Sciatic nerve (tissue), 2 donors: ENCODE measurements at regions not wholly inside any gene's neighbourhood (a gene's known extent, or its start where the extent isn't known, plus 50 kb on each side); places are given as distances from the start of the nearest gene placed in this dataset.
A peak's percentile ranks its signal among the peaks of the same experiment; 100 is the strongest.
"Not testable (repeated sequence)": the region's sequence is repeated elsewhere in the genome, so short reads cannot be mapped to it uniquely, and the experiment has no call there.

Experiments used
- ATAC-seq: fragments of 200-7000 bp; cut with Tn5 transposase; one replicate; pipeline ENCODE4 v1.9.1; 2020; ENCODE audit warnings: mild to moderate bottlenecking, moderate library complexity
- DNase-seq: peaks from one replicate; pipeline ENCODE4 v3.0.0-alpha.2; 2020; ENCODE audit warnings: low spot score
- intact Hi-C: fragments of 100-400 bp; cut with DNase I; formaldehyde crosslinking; loops from one replicate; pipeline ENCODE4 v1.14.2; 2022
- donor health status: DM: no; HTN: no; CAD: no.
- donor health status: DM: no; HTN: no; CAD: no.

- ATAC-seq (no peak), DNase-seq (no peak)
- intact Hi-C loops = no loop called here
Measured at GRCh38 chr14:35174342-35174741, 52.0 kb downstream of the PRORP start.

DNA sequence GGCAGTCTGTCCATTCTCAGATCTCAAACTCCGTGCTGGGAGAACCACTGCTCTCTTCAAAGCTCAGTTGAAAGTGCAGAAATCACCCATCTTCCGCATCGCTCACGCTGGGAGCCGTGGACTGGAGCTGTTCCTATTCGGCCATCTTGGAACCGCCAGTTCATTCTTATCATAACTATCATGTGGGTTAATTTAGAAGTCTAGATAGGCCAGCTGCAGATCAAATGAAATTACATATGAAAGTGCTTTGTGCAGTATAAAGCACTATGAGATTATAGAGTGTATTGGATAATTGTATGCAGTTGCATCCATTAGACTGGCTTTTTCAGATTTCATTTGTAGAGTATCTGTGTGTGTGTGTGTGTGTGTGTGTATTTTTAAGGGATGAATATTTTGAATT lies 57.8 kb downstream of the PRORP start:
- intact Hi-C loops = loop anchor here (1.0 kb wide), 1 partner anchor 18 kb away; no protein-coding TSS in a partner anchor
- ATAC-seq = no peak
- no peak for DNase-seq

DNA sequence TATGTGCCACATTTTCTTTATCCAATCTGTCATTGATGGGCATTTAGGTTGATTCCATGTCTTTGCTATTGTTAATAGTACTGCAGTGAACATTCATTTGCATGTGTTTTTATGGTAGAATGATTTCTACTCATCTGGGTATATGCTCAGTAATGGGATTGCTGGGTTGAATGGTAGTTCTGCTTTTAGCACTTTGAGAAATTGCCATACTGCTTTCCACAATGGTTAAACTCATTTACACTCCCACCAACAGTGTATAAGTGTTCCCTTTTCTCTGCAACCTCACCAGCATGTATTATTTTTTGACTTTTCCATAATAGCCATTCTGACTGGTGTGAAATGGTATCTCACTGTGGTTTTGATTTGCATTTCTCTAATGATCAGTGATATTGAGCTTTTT lies 62.5 kb downstream of the PRORP start:
- intact Hi-C loops, ATAC-seq, DNase-seq: not testable (repeated sequence)

GRCh38 chr14:35189422-35189821 lies 67.1 kb downstream of the PRORP start:
- no peak for DNase-seq
- intact Hi-C loops = no loop called here
- no peak for ATAC-seq

GRCh38 chr14:35193161-35193560 lies 70.8 kb downstream of the PRORP start:
- no peak for ATAC-seq
- DNase-seq = no peak
- intact Hi-C loops = no loop called here

- DNase-seq, intact Hi-C loops, ATAC-seq: not testable (repeated sequence)
Measured at GRCh38 chr14:35194183-35194582, 71.8 kb downstream of the PRORP start.

DNA sequence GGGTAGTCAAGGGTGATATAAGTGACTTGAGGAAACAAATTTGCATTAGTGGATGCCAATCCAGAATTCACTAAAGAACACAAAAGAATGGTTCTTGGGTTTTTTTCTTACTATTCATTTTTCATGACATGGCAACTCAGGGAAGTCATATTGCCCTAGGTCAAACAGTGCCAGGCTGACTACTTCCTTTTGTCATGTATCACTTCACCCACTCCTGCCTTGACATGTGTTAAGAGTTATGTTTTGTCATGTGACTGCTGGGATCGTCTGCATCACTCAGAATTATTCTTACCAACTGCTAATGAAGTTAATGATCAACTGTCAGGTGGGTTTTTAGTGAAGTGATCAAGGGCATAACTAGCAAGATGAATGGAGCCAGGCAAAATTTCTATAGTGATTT lies 74.2 kb downstream of the PRORP start:
- no peak for DNase-seq
- ATAC-seq = no peak
- intact Hi-C loops = no loop called here

DNA sequence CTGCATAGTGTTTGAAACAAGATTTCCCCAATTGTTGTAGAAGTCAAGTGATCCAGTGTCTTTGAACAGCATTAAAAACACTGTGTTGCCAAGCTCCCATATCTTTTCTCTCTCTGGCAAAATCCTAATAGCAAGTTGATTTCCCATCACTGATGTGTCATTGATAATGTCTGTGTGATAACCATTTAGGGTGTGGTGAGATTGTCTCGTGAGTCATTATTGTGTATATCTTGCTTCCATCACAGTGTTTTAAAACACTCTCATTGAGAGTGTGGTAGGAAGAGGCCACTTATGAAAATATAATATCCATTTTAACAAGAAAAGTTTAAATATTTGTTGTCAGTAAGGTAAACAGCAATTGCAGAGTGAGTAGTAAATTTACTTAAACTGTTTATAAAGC lies 74.7 kb downstream of the PRORP start:
- no peak for DNase-seq
- ATAC-seq = no peak

DNA sequence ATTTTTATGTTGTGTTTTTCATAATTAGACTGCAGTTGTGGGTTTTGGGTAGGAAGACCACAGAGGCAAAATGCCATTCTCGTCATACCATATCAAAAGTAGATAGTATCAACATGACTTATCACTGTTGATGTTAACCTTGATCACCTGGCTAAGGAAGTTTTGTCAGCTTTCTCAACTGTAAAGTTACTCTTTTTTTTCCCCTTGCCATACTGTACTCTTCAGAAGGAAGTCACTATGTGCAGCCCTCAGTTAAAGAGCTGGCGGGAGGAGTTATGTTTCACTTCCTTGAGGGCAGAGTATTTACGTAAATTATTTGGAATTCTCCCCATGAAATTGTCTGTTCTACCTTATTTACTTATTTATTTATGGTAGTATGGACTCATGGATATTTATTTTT lies 78.7 kb downstream of the PRORP start:
- intact Hi-C loops = no loop called here
- DNase-seq (no peak), ATAC-seq (no peak)

More for the DNA sequence above, 74.7 kb downstream of the PRORP start:
- intact Hi-C loops = no loop called here

GRCh38 chr14:35202195-35202594 lies 79.8 kb downstream of the PRORP start:
- DNase-seq (no peak), ATAC-seq (no peak)
- intact Hi-C loops = no loop called here

DNA sequence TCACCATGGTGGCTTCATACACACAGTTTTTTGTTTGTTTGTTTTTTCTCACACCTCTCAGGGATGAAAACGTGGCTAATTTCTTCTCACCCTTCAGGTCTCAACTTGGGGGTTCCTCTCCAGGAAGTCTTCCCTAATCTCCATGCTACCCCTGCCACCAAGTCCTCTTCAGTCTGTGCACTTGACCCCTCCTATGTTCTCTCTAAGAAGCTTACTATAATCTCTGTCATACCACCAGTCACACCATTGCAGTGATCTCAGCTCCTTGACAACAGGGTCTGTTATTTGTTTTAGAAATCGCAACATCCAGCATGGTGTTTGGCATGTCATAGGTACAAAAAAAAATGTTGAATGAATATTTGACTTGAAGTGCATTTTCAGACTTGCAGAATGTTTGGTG lies 83.4 kb downstream of the PRORP start:
- DNase-seq (no peak), ATAC-seq (no peak)
- intact Hi-C loops = no loop called here

DNA sequence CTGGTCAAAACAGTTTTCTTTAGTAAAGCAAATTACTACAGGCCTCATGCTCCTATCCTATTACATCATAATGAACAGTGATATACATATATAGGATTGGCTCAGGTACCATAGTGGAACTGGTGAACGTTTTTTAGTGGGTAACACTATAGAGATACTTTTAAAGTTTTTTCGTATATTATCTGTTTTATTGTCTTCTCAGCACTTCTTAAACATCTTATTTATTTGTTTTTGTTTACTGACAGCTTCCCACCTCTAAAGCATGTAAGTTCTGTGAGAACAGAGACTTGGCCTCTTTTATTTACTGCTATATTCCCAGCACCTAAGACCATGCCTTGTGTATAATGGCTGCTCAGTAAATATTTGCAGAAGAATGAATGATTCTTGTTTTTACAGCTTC lies 81.1 kb upstream of the PSMA6 start:
- intact Hi-C loops = no loop called here

DNA sequence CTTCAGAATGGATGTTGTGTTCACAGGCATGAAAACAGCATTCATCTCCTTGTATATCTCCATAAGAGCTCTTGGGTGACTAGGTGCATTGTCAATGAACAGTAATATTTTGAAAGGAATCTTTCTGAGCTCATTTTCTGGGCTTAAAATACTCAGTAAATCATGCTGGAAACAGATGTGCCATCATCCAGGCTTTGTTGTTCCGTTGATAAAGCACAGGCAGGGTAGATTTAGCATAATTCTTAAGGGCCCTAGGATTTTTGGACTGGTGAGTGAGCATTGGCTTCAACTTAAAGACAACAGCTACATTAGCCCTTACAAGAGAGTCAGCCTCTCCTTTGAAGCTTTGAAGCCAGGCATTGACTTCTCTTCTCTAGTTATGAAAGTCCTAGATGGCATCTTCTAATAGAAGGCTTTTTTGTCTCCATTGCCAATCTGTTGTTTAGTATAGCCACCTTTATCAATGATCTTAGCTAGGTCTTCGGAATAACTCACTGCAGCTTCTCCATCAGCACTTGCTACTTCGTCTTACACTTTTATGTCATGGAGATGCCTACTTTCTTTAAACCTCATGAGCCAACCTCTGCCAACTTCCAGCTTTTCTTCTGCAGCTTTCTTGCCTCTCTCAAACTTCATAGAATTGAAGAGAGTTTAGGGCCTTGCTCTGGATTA lies 79.6 kb upstream of the PSMA6 start:
- intact Hi-C loops = no loop called here
- no peak for ATAC-seq

More for the DNA sequence above, 81.1 kb upstream of the PSMA6 start:
- ATAC-seq (no peak), DNase-seq (no peak)

DNA sequence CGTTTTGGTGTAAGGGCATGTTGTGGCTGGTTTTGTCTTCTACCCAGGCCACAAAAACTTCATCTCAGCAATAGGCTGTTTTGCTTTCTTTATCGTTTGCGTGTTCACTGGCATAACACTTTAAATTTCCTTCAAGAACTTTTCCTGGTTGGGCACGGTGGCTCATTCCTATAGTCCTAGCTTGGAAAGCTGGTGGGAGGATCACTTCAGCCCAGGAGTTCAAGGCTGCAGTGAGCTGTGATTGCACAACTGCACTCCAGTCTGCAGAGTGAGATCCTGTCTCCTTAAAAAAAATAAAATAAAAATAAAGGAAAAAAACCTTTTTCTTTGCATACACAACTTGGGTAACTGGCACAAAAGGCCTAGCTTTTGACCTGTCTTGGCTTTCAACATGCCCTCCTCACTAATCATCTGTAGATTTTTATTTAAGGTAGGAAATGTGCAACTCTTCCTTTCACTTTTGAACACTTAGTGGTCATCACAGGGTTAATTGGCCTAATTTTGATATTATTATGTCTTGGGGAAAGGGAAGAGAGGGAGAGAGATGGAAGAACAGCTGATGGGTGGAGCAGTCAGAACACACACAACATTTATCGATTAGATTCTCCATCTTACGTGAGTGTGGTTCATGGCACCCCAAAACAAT lies 78.9 kb upstream of the PSMA6 start:
- DNase-seq (no peak), ATAC-seq (no peak)
- intact Hi-C loops = no loop called here

More for the DNA sequence above, 79.6 kb upstream of the PSMA6 start:
- DNase-seq = no peak

- intact Hi-C loops = no loop called here
- peak; percentile 62 for ATAC-seq
- no peak for DNase-seq
Measured at GRCh38 chr14:35213869-35214387, 78.3 kb upstream of the PSMA6 start.

DNA sequence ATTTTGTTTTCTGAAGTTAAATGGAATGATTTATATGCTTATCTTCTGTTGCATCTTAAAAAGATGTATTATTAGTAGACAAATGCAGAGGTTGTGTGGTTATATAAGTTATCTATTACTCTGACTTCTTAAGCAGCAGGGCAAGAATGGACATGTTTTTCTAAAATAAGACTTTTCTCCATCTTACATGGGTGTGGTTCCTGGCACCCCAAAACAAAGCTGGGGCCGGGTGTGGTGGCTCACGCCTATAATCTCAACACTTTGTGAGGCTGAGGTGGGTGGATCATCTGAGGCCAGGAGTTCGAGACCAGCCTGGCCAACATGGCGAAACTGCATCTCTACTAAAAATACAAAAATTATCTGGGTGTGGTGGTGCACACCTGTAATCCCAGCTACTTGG lies 77.8 kb upstream of the PSMA6 start:
- DNase-seq, intact Hi-C loops, ATAC-seq: not testable (repeated sequence)

DNA sequence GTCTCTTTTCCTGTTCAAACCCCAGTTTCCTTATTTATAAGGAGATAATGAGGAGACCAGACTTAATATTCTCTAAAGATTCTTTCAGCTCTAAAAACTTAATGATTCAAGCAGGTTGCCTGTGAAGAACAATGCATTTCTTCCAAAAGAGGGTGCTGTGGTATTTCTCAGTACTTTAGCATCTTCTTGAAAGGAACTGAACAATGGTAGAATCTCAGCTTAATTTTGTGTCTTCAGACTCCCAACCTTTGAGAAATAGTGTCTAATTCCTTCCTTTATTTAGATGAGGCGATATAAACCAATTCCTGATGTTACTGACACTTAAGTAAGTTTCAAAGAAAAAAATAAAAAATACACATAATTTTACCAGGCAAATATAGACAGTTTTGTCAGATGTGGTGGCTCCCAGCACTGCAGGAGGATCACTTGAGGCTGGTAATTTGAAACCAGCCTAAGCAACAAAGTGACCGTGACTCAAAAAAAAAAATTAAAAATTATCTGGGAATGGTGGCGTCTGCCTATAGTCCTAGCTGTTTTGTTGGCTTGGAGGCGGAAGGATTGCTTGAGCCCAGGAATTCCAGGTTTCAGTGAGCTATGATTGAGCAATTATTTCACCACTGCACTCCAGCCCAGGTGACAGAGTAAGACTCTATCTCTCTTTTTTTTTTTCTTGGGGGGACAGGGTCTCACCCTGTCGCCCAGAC lies 76.9 kb upstream of the PSMA6 start:
- ATAC-seq (peak; percentile 82), DNase-seq (no peak)
- intact Hi-C loops = no loop called here

DNA sequence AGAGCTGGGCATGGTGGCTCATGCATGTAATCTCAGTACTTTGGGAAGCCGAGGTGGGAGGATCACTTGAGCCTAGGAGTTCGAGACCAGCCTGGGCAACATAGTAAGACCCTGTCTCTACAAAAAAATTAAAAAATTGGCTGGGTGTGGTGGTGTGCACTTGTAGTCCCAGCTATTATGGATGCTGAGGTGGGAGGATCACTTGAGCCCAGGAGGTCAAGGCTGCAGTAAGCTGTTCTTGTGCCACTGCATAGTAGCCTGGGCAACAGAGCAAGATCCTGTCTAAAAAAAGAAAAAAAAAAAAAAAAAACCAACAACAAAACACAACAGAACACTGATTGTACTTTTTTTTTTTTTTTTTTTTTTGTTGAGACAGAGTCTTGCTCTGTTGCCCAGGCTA lies 74.0 kb upstream of the PSMA6 start:
- DNase-seq, ATAC-seq, intact Hi-C loops: not testable (repeated sequence)

DNA sequence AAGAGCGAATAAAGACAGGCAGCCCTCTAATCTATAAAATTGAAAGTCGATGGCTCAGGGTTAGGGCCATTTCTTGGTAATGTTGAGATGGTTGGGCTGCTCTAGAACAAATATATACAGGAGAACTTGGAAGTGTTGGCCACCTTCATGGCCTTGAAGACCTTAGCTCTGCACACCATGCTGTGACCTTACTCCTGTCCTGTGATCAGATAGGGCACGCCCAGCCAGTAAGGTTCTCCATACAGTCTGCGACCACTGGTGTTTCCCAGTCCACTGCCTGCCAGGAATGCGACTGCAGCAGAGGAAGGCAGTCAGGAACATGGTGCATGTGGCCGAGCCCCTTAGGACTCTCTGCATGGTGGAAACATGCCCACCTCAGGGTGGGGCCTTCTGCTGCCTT lies 73.2 kb upstream of the PSMA6 start:
- intact Hi-C loops = no loop called here
- DNase-seq = no peak
- ATAC-seq = no peak
